Vagina (tissue), 2 donors: ENCODE measurements at regions not wholly inside any gene's neighbourhood (a gene's known extent, or its start where the extent isn't known, plus 50 kb on each side); places are given as distances from the start of the nearest gene placed in this dataset.

Experiments used
- POLR2AphosphoS5 ChIP-seq, 2 donors: sonication (generic); formaldehyde crosslinking; IDR thresholded peaks; one replicate each; pipeline ENCODE4 v1.9.0; 2017; ENCODE audit warnings: antibody characterized with exemption in 2 of 2, mild to moderate bottlenecking in 2 of 2, low read depth in 1 of 2; ENCODE audit not compliant: insufficient read depth in 1 of 2
- TF ChIP-seq, protein P1 (sequence below), 3 experiments: fragments of 450-650 bp in 2 of 3; fragments of 200-600 bp in 1 of 3; sonication (generic) in 1 of 3; IDR thresholded peaks; one replicate each; pipeline ENCODE4 v1.5.1; 2017 to 2019; ENCODE audit warnings: antibody characterized with exemption in 3 of 3, mild to moderate bottlenecking in 2 of 3, moderate library complexity in 2 of 3

- TF ChIP-seq, protein P1, sequence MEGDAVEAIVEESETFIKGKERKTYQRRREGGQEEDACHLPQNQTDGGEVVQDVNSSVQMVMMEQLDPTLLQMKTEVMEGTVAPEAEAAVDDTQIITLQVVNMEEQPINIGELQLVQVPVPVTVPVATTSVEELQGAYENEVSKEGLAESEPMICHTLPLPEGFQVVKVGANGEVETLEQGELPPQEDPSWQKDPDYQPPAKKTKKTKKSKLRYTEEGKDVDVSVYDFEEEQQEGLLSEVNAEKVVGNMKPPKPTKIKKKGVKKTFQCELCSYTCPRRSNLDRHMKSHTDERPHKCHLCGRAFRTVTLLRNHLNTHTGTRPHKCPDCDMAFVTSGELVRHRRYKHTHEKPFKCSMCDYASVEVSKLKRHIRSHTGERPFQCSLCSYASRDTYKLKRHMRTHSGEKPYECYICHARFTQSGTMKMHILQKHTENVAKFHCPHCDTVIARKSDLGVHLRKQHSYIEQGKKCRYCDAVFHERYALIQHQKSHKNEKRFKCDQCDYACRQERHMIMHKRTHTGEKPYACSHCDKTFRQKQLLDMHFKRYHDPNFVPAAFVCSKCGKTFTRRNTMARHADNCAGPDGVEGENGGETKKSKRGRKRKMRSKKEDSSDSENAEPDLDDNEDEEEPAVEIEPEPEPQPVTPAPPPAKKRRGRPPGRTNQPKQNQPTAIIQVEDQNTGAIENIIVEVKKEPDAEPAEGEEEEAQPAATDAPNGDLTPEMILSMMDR (IDR thresholded peaks at IDR 0.05), result no peak
- TF ChIP-seq POLR2AphosphoS5 (IDR thresholded peaks at IDR 0.05; ENCODE audit: insufficient read depth in 1 of 2, low read depth in 1 of 2), result no peak
These were observed 213.1 kb downstream of the NHLRC3 start for GRCh38 chr13:39251340-39251739.
